Omental fat pad (tissue), 3 donors: ENCODE measurements at regions not wholly inside any gene's neighbourhood (a gene's known extent, or its start where the extent isn't known, plus 50 kb on each side); places are given as distances from the start of the nearest gene placed in this dataset.

Source experiments
- ATAC-seq: fragments of 150-250 bp; one replicate; pipeline ENCODE4 v1.9.1; 2016; ENCODE audit warnings: mild to moderate bottlenecking, moderate library complexity; ENCODE audit not compliant: low FRiP score
- DNase-seq: peaks from one replicate; pipeline ENCODE4 v3.0.0-alpha.2; 2019; ENCODE audit warnings: low spot score
- TF ChIP-seq, protein P1 (sequence below), 3 donors: fragments of 450-650 bp; IDR thresholded peaks; one replicate each; pipeline ENCODE4 v1.5.1; 2016 to 2017; ENCODE audit warnings: antibody characterized with exemption in 3 of 3, mild to moderate bottlenecking in 3 of 3, moderate library complexity in 2 of 3

DNA sequence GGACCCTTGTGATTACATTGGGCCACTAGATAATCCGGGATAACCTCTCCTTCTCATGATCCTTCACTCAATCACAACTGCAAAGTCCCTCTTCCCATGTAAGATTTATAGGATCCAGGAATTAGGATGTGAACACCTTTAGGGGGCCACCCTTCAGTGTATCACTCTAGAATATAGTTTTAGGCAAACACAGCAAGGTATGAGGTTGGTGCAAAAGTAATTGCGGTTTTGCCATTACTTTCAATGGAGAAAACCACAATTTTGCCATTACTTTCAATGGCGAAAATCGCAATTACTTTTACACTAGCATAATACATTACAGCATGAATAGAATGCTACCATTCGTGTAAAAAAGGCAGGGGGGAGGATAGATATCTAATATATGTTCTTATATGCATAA lies 104.0 kb downstream of the BAMBI start:
- no peak for ATAC-seq
- TF ChIP-seq, protein P1, sequence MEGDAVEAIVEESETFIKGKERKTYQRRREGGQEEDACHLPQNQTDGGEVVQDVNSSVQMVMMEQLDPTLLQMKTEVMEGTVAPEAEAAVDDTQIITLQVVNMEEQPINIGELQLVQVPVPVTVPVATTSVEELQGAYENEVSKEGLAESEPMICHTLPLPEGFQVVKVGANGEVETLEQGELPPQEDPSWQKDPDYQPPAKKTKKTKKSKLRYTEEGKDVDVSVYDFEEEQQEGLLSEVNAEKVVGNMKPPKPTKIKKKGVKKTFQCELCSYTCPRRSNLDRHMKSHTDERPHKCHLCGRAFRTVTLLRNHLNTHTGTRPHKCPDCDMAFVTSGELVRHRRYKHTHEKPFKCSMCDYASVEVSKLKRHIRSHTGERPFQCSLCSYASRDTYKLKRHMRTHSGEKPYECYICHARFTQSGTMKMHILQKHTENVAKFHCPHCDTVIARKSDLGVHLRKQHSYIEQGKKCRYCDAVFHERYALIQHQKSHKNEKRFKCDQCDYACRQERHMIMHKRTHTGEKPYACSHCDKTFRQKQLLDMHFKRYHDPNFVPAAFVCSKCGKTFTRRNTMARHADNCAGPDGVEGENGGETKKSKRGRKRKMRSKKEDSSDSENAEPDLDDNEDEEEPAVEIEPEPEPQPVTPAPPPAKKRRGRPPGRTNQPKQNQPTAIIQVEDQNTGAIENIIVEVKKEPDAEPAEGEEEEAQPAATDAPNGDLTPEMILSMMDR (IDR thresholded peaks at IDR 0.05), result no peak
- no peak for DNase-seq

DNA sequence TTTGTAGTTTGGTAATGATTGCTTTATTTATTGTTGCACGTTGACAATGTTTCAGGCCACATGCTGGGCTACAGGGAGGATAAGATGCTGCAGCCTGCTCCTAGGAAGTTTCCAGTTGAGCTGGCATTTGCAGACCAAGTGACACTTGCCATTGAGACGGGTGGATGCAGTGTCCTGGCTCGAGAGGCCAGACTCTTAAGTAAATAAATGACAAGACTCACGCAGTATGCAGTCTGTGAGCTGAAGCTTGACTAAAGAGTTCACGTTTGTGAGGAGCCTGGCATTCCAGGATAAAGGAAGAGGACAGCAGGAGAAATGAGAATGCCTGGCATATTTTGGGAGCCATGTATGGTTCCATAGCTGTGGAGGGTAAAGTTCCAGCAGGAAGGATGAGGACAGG lies 105.8 kb downstream of the BAMBI start:
- TF ChIP-seq, protein P1 (IDR thresholded peaks at IDR 0.05), result no peak
- ATAC-seq (no peak), DNase-seq (no peak)

DNA sequence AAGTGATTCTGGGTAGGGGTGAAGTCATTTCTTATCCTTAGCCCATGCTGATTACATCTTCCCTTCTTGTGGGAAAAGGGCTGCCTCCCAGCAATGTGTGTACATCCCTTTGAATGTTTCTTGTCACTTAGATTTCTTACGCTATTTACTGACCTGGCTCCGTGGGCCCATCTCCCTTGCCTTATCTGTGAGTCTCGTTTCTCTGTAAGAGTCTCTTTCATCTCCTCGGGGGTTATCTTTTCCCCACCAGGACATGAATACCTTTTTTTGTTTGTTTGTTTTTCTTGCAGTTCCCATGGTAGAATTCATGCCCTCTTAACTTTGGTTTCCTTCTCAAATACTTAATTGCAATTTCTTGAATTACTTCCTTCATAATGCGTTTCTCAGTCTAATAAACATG lies 107.7 kb downstream of the BAMBI start:
- ATAC-seq (no peak), DNase-seq (no peak)
- TF ChIP-seq, protein P1 (IDR thresholded peaks at IDR 0.05), result no peak

DNA sequence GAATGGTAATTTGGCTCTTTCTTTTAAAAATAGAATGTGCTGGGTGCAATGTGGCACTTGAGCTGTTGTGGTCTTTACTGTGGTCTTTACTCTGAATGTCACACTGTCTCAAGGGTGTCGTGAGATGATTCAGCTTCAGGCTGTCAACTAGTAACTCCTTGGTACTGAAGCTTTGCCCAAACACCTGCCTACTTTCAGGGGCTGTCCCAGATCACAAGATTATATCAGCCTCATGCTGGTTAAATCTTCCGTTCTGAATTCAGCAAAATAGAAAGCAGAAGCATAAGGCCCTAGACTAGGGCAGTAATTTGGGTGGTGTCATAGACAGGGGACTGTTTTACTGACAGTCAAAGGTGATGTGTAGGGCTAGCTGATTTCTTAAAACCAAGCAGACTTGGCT lies 110.9 kb downstream of the BAMBI start:
- no peak for ATAC-seq
- TF ChIP-seq, protein P1 (IDR thresholded peaks at IDR 0.05), result no peak
- no peak for DNase-seq

DNA sequence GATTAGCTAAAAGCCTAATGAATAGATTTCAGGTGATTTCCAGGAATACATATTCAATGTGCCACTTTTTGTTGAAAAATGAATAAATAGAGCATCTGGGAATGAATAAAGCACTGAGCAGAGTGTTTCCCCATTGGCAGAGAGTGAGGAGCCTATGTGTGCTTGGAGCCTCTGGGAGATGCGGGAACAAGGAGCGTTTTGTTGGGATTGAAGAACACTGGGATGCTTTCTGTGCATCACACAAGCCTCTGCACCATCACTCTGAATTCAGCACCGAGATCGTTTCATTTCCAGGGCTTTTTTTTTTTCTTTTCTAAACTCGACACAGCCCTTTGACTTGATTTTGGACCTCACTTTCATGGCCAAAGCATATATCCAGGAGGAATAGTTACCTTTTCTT lies 111.4 kb downstream of the BAMBI start:
- TF ChIP-seq, protein P1 (IDR thresholded peaks at IDR 0.05), result no peak
- DNase-seq (no peak), ATAC-seq (no peak)

DNA sequence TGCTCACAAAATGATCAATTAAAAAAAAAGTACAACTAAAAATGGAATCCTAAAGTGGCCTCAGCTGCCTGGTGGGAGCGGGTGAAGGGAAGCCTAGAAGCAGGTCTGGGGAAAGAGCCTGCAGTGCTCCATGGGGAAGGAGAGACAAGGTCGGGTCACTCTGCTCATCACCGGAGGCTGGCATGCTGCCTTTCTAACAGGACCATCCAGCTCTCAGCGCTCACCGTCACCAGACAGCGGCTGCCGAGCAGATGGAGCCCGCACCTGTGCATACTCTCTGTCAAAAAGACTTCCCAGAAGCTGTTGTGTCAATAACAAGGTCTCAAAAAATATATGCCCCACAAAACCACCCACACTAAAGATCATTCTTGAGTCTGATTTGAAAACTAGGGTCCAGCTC lies 112.8 kb downstream of the BAMBI start:
- ATAC-seq (no peak), DNase-seq (no peak)
- TF ChIP-seq, protein P1 (IDR thresholded peaks at IDR 0.05), result no peak

DNA sequence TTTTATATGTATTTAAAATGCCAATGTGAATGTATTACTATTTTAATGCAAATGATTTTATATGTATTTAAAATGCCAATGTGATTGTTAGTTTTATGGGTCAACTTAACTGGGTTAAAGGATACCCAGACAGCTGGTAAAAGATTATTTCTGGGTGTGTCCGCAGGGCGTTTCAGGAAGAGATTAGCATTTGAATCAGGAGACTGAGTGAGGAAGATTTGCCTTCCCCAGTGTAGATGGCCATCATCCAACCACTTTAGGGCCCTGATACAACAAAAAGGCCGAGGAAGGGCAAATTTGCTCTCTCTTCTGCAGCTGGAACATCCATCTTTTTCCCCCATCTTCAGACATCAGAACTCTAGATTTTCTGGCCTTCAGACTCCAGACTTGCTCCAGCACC lies 116.2 kb downstream of the BAMBI start:
- no peak for DNase-seq
- ATAC-seq, result no peak
- TF ChIP-seq, protein P1 (IDR thresholded peaks at IDR 0.05), result no peak
